Activated effector memory CD4-positive, alpha-beta T cell treated with Interleukin-2 at 50 U/mL for 16 hours (primary cell): ENCODE measurements at regions not wholly inside any gene's neighbourhood (a gene's known extent, or its start where the extent isn't known, plus 50 kb on each side); places are given as distances from the start of the nearest gene placed in this dataset.
A peak's percentile ranks its signal among the peaks of the same experiment; 100 is the strongest.

Experiments
- DNase-seq: peaks from one replicate; pipeline ENCODE4 v3.0.0-alpha.2; 2020

GRCh38 chr5:124663101-124663506 is 83.3 kb downstream of the ZNF608 start:
- no peak for DNase-seq

- no peak for DNase-seq
These were observed 84.2 kb downstream of the ZNF608 start for GRCh38 chr5:124662181-124662781.

GRCh38 chr5:124661317-124662141 is 84.9 kb downstream of the ZNF608 start:
- DNase-seq, result no peak

- DNase-seq, result no peak
These were observed 86.0 kb downstream of the ZNF608 start for GRCh38 chr5:124660229-124661093.

- no peak for DNase-seq
These were observed 86.6 kb downstream of the ZNF608 start for GRCh38 chr5:124659798-124660197.

- no peak for DNase-seq
These were observed 87.4 kb downstream of the ZNF608 start for GRCh38 chr5:124658867-124659557.

GRCh38 chr5:124655921-124656511 is 90.4 kb downstream of the ZNF608 start:
- no peak for DNase-seq

GRCh38 chr5:124655251-124655917 is 91.1 kb downstream of the ZNF608 start:
- no peak for DNase-seq

GRCh38 chr5:124654418-124654817 is 92.0 kb downstream of the ZNF608 start:
- DNase-seq, result no peak

- DNase-seq, result no peak
These were observed 92.8 kb downstream of the ZNF608 start for GRCh38 chr5:124653666-124654065.

- no peak for DNase-seq
These were observed 93.5 kb downstream of the ZNF608 start for GRCh38 chr5:124652892-124653441.

- no peak for DNase-seq
These were observed 94.0 kb downstream of the ZNF608 start for GRCh38 chr5:124652514-124652819.

- no peak for DNase-seq
These were observed 94.6 kb downstream of the ZNF608 start for GRCh38 chr5:124651663-124652513.

- no peak for DNase-seq
These were observed 95.3 kb downstream of the ZNF608 start for GRCh38 chr5:124650951-124651662.

GRCh38 chr5:124650147-124650561 is 96.3 kb downstream of the ZNF608 start:
- no peak for DNase-seq

GRCh38 chr5:124649491-124650146 is 96.8 kb downstream of the ZNF608 start:
- DNase-seq, result peak; percentile 22

GRCh38 chr5:124648902-124649467 is 97.5 kb downstream of the ZNF608 start:
- DNase-seq, result no peak

- DNase-seq, result no peak
These were observed 99.1 kb downstream of the ZNF608 start for GRCh38 chr5:124647352-124647751.

GRCh38 chr5:124645396-124645795 is 101.0 kb downstream of the ZNF608 start:
- DNase-seq, result no peak
